ENCODE measurements at regions not wholly inside any gene's neighbourhood (a gene's known extent, or its start where the extent isn't known, plus 50 kb on each side); places are given as distances from the start of the nearest gene placed in this dataset.

DNA sequence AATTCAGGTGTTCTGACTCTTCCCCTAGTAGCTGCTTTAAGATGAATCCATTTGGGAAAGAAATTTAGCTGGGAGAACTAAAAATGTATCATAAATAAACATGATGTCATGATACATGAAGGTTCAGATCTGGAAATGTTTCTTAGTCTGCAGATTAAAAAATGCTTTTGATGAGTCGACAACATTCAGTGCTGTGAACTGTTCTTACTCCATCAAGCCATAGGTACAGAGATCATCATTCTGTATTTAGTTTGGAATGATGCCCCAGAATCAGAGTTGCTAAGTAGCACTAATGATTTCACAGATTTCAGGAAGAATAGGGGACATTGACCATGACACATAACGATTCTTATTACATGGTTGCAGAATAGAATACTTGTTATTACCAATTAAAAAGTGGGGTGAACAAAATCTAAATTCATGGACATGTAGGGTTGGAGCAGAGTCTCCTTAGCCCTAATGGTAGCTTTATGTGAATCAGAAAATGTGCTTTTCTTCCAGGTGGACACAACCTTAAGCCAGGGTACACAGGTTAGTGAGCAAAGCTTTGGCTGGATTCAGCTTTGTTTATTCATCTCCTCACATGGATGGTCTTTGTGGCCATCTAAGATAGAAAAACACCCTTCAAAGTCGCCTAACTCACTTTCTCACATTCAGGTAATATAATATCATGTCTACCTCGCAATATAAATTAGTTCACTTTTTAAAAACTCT, 205.4 kb upstream of the SEL1L start:
- H3K27ac ChIP-seq (replicated peaks) = no peak overlapping the region
- DNase-seq (ENCODE audit: low read depth in 1 of 2, low spot score in 1 of 2) = no peak
- H3K27me3 ChIP-seq (ENCODE audit: insufficient read depth, poor library complexity, severe bottlenecking) = no peaks in the 10 kb centered on the region
- no peak overlapping the region for H3K4me3 ChIP-seq (replicated peaks; ENCODE audit: insufficient read depth, low read length)
- TF ChIP-seq GABPA (IDR thresholded peaks at IDR 0.05; ENCODE audit: low read depth) = no peak
- no peak for TF ChIP-seq SPI1 (IDR thresholded peaks at IDR 0.05; ENCODE audit: borderline replicate concordance, low read depth)
- TF ChIP-seq, protein P1, sequence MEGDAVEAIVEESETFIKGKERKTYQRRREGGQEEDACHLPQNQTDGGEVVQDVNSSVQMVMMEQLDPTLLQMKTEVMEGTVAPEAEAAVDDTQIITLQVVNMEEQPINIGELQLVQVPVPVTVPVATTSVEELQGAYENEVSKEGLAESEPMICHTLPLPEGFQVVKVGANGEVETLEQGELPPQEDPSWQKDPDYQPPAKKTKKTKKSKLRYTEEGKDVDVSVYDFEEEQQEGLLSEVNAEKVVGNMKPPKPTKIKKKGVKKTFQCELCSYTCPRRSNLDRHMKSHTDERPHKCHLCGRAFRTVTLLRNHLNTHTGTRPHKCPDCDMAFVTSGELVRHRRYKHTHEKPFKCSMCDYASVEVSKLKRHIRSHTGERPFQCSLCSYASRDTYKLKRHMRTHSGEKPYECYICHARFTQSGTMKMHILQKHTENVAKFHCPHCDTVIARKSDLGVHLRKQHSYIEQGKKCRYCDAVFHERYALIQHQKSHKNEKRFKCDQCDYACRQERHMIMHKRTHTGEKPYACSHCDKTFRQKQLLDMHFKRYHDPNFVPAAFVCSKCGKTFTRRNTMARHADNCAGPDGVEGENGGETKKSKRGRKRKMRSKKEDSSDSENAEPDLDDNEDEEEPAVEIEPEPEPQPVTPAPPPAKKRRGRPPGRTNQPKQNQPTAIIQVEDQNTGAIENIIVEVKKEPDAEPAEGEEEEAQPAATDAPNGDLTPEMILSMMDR (IDR thresholded peaks at IDR 0.05; ENCODE audit: insufficient read depth, low read length) = no peak
- no peak for TF ChIP-seq POLR2AphosphoS5 (IDR thresholded peaks at IDR 0.05; ENCODE audit: low read depth)
- TF ChIP-seq, protein P2, sequence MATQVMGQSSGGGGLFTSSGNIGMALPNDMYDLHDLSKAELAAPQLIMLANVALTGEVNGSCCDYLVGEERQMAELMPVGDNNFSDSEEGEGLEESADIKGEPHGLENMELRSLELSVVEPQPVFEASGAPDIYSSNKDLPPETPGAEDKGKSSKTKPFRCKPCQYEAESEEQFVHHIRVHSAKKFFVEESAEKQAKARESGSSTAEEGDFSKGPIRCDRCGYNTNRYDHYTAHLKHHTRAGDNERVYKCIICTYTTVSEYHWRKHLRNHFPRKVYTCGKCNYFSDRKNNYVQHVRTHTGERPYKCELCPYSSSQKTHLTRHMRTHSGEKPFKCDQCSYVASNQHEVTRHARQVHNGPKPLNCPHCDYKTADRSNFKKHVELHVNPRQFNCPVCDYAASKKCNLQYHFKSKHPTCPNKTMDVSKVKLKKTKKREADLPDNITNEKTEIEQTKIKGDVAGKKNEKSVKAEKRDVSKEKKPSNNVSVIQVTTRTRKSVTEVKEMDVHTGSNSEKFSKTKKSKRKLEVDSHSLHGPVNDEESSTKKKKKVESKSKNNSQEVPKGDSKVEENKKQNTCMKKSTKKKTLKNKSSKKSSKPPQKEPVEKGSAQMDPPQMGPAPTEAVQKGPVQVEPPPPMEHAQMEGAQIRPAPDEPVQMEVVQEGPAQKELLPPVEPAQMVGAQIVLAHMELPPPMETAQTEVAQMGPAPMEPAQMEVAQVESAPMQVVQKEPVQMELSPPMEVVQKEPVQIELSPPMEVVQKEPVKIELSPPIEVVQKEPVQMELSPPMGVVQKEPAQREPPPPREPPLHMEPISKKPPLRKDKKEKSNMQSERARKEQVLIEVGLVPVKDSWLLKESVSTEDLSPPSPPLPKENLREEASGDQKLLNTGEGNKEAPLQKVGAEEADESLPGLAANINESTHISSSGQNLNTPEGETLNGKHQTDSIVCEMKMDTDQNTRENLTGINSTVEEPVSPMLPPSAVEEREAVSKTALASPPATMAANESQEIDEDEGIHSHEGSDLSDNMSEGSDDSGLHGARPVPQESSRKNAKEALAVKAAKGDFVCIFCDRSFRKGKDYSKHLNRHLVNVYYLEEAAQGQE (IDR thresholded peaks at IDR 0.05; ENCODE audit: insufficient replicate concordance, low read depth) = no peak

DNA sequence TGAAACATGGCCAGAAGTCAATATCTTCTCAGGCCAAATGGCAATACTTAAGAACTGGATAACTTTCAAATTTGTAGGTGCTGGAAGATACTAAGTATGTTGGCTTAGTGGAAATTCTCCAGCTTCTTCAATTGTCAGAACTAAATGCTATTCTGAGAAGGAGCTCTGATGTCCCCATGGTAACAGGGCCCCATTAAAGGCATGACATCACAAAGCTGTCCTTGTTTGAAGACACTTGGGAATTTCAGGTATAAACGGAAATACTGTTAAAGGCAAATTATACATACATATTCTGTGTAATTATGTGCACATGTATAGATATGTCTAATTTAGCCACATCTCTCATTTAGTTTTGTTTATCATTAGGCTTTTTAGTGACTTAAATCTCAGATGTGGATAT, 210.0 kb upstream of the SEL1L start:
- TF ChIP-seq, protein P1 (IDR thresholded peaks at IDR 0.05; ENCODE audit: insufficient read depth, low read length) = no peak
- TF ChIP-seq POLR2AphosphoS5 (IDR thresholded peaks at IDR 0.05; ENCODE audit: low read depth) (no peak), GABPA (IDR thresholded peaks at IDR 0.05; ENCODE audit: low read depth) (no peak), SPI1 (IDR thresholded peaks at IDR 0.05; ENCODE audit: borderline replicate concordance, low read depth) (no peak)
- TF ChIP-seq, protein P2 (IDR thresholded peaks at IDR 0.05; ENCODE audit: insufficient replicate concordance, low read depth) = no peak
- H3K4me3 ChIP-seq (replicated peaks; ENCODE audit: insufficient read depth, low read length) = no peak overlapping the region
- no peak for DNase-seq (ENCODE audit: low read depth in 1 of 2, low spot score in 1 of 2)
- H3K27me3 ChIP-seq (ENCODE audit: insufficient read depth, poor library complexity, severe bottlenecking) = no peaks in the 10 kb centered on the region
- H3K27ac ChIP-seq (replicated peaks) = no peak overlapping the region

DNA sequence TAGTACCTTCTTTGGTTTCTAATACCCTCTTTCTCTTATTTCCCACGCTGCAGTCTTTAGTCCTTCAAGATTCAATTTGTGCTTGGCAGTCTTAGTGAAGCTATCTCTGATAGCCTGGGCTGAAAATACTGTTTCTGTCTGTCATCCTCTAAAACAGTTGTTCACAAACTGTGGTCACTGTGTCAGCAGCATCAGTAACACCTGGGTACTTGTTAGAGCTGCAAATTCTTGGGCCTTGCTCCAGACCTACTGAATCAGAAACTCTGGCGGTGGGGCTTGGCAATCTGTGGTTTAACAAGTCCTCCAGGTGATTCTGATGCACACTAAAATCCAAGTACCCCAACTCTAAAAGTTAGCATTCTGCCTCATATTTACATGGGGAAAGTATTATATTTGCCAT, 217.5 kb upstream of the SEL1L start:
- TF ChIP-seq SPI1 (IDR thresholded peaks at IDR 0.05; ENCODE audit: borderline replicate concordance, low read depth) = no peak
- no peak for TF ChIP-seq GABPA (IDR thresholded peaks at IDR 0.05; ENCODE audit: low read depth)
- no peak for DNase-seq (ENCODE audit: low read depth in 1 of 2, low spot score in 1 of 2)

DNA sequence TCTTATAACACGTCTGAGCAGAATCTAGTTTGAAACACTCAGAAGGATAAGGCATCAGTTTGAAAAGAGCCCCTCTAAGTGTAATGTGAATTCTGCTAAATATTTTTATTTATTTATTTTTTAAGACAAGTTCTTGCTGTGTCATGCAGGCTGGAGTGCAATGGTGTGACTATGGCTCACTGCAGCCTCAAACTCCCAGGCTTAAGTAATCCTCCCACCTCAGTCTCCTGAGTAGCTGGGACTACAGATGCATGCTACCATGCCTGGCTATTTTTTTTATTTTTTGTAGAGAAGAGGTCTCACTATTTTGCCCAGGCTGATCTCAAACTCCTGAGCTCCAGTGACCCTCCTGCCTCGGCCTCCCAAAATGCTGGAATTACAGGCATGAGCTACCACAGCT, 225.9 kb upstream of the SEL1L start:
- Histone ChIP-seq H3K27me3 (ENCODE audit: insufficient read depth, poor library complexity, severe bottlenecking) (no peaks in the 10 kb centered on the region), H3K4me3 (replicated peaks; ENCODE audit: insufficient read depth, low read length) (no peak overlapping the region), H3K27ac (replicated peaks) (no peak overlapping the region)
- TF ChIP-seq, protein P1 (IDR thresholded peaks at IDR 0.05; ENCODE audit: insufficient read depth, low read length) = no peak
- TF ChIP-seq SPI1 (IDR thresholded peaks at IDR 0.05; ENCODE audit: borderline replicate concordance, low read depth) (no peak), GABPA (IDR thresholded peaks at IDR 0.05; ENCODE audit: low read depth) (no peak), POLR2AphosphoS5 (IDR thresholded peaks at IDR 0.05; ENCODE audit: low read depth) (no peak)
- TF ChIP-seq, protein P2 (IDR thresholded peaks at IDR 0.05; ENCODE audit: insufficient replicate concordance, low read depth) = no peak
- no peak for DNase-seq (ENCODE audit: low read depth in 1 of 2, low spot score in 1 of 2)

More for the DNA sequence above, 217.5 kb upstream of the SEL1L start:
- H3K27me3 ChIP-seq (ENCODE audit: insufficient read depth, poor library complexity, severe bottlenecking) = no peaks in the 10 kb centered on the region
- H3K27ac ChIP-seq (replicated peaks) = no peak overlapping the region
- no peak overlapping the region for H3K4me3 ChIP-seq (replicated peaks; ENCODE audit: insufficient read depth, low read length)
